T-helper 22 cell (primary cell): ENCODE measurements at regions not wholly inside any gene's neighbourhood (a gene's known extent, or its start where the extent isn't known, plus 50 kb on each side); places are given as distances from the start of the nearest gene placed in this dataset.
"Not testable (repeated sequence)": the region's sequence is repeated elsewhere in the genome, so short reads cannot be mapped to it uniquely, and the experiment has no call there.

Experiments used
- DNase-seq: peaks from one replicate; pipeline ENCODE4 v3.0.0-alpha.2; 2020; ENCODE audit warnings: low read depth

- DNase-seq = not testable (repeated sequence)
Measured at GRCh38 chr4:49154308-49155103, 168.4 kb downstream of the CWH43 start.

GRCh38 chr4:49155270-49155669 lies 169.2 kb downstream of the CWH43 start:
- DNase-seq = not testable (repeated sequence)

DNA sequence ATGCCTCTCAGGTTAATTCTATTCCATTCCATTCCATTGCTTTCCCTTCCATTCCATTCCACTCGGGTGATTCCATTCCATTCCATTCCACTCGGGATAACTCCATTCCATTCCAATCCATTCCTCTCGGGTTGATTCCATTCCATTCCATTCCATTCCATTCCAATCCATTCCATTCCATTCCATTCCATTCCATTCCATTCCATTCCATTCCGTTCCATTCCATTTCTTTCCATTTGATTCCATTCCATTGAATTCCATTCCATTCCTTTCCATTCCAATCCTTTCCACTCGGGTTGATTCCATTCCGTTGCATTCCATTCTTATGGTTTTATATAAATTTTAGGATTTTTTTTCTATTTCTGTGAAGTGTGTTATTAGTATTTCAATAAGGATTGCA lies 170.2 kb downstream of the CWH43 start:
- DNase-seq = not testable (repeated sequence)

DNA sequence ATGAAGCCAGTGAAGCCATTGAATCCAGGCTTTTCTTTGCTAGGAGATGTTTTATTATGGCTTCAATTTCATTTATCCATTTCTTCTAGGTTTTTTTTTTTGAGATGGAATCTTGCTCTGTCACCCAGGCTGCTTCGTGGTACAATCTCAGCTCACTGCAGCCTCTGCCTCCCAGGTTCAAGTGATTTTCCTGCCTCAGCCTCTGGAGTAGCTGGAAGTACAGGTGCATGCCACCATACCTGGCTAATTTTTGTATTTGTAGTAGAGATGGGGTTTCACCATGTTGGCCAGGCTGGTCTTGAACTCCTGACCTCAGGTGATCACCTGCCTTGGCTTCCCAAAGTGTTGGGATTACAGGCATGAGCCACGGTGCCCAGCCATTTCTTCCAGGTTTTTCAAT lies 171.6 kb downstream of the CWH43 start:
- DNase-seq = not testable (repeated sequence)

- DNase-seq = not testable (repeated sequence)
Measured at GRCh38 chr4:49161111-49161541, 175.1 kb downstream of the CWH43 start.

DNA sequence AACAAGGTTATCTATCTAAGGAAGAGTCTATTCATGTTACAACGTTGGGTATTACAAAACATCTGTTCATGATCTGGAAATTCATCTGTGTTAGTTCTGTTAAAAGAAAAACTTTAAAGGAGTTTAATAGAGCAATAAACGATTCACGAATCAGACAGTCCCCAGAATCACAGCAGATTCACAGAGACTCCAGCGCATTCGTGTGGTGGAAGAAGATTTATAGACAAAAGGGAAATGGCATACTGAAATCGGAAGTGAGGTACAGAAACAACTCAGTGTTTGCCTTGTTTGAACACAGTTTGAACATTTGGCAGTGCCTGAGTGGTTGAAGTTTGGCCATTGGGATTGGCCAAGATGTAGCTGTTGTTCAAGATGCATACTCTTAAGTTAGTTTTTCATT lies 178.8 kb downstream of the CWH43 start:
- DNase-seq = not testable (repeated sequence)

GRCh38 chr4:49177847-49178246 lies 191.8 kb downstream of the CWH43 start:
- DNase-seq = not testable (repeated sequence)

DNA sequence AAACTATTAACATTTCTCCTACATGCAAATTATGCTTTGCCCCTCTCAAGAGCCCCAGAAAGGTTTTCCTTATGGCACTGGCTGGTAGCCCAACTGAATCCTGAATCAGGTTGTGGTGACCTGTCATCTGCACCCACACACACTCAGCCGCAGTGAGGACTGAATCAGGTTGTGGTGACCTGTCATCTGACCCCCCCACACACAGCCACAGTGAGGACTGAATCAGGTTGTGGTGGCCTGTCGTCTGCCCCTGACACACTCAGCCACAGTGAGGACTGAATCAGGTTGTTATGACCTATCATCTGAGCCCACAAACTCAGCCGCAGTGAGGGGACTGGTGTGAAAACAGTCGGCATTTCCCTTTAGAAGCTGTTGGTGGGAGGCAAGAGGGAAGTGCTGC lies 195.0 kb downstream of the CWH43 start:
- not testable (repeated sequence) for DNase-seq

DNA sequence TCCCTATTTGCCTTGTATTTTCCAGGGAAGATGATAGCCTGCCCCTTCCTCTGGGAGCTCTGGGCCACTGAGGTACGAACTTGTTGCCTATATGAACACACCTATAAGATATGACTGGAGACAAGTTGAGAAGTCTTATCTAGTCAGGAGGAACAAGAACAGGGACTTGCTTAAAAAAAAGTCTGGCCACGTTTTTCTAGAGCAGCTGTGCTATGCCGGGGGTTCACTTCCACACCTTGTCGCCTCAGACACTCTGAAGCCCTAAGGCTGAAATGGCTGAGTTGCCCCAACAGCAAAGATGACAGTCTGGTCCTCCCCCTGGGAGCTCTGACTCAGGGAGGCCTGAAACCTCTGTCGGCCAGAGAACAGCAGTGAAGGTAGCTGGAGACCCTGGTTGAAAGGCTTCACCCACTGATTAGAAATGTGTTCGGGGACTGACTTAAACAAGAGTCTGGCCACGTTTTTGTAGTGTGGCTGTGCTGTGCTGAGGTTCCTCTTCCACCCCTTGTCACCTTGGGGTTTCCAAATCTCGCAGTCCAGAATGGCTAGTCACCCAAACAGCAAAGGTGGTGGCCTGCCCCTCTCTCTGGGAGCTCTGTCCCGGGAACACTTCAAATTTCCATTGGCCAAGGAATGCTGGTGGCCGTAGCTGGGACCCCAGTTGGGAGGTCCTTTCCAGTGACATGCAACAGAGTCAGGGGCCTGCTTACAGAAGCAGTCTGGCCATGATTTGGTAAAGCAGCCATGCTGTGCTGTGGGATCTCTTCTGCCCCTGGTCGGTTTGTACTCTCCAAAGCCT lies 225.5 kb downstream of the CWH43 start:
- DNase-seq = not testable (repeated sequence)

- DNase-seq = not testable (repeated sequence)
Measured at GRCh38 chr4:49213250-49213649, 227.2 kb downstream of the CWH43 start.

GRCh38 chr4:49213750-49214149 lies 227.7 kb downstream of the CWH43 start:
- not testable (repeated sequence) for DNase-seq

- not testable (repeated sequence) for DNase-seq
Measured at GRCh38 chr4:49214453-49215081, 228.5 kb downstream of the CWH43 start.

GRCh38 chr4:49215082-49215479 lies 229.0 kb downstream of the CWH43 start:
- not testable (repeated sequence) for DNase-seq

DNA sequence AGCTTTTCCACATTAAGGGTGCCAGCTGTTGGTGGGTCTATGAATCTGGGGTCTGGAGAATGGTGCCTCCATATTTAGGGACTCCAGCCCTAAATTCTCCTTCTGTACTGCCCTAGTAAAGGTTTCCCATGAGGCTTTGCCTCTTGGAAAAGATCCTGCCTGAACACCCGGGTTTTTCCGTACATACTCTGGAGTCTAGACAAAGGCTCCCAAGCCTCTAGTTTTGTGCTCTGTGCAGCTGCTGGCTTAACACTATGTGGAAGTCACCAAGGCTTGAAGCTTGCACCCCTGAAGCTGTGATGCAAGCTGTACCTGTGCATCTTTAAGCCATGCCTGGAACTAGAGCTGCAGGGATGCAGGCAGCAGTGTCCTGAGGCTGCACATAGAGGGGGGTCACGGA lies 230.5 kb downstream of the CWH43 start:
- DNase-seq = not testable (repeated sequence)

GRCh38 chr4:49217492-49217891 lies 231.4 kb downstream of the CWH43 start:
- DNase-seq = no peak

DNA sequence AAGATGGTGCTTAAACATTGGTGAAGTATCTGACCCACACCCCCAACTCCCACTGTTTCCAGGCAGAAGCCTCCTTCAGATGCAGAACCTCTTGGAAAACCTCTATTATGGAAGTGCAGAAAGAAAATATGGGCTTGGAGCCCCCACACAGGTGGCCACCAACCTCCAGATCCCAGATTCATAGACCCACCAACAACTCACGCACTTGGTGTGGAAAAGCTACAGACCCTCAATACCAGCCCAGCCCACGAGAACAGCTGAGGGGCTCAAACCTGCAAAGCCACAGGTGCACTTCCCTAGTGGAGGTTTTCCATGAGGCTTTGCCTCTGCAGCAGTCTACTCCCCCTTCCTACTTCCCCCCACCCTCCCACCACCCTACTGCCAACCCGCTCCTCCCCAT lies 232.0 kb downstream of the CWH43 start:
- not testable (repeated sequence) for DNase-seq

- DNase-seq = not testable (repeated sequence)
Measured at GRCh38 chr4:49218931-49219330, 232.9 kb downstream of the CWH43 start.

DNA sequence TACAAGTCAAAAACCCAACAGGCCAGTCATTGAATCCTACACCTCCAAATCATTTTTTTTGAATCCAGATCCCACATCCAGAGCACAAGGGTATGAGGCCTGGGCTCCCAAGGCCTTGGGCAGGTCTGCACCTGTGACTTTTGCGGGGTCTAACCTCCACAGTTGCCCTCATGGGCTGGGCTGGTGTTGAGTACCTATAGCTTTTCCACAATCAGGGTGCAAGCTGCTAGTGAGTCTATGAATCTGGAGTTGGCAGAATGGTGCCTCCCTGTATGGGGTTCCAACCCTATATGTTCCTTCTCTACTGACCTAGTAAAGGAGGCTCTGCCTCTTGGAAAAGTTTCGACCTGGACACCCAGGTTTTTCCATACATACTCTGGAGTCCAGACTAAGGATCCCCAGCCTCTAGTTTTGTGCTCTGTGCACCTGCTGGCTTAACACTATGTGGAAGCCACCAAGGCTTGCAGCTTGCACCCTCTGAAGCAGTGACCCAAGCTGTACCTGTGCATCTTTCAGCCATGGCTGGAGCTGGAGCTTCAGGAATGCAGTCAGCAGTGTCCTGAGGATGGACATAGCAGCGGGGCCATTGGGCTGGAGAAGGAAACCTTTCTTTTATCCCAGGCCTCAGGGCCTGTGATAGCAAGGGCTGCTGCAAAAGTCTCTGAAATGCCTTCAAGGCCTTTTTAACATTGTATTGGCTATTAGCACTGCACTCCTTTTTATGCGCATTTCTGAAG lies 233.6 kb downstream of the CWH43 start:
- not testable (repeated sequence) for DNase-seq

DNA sequence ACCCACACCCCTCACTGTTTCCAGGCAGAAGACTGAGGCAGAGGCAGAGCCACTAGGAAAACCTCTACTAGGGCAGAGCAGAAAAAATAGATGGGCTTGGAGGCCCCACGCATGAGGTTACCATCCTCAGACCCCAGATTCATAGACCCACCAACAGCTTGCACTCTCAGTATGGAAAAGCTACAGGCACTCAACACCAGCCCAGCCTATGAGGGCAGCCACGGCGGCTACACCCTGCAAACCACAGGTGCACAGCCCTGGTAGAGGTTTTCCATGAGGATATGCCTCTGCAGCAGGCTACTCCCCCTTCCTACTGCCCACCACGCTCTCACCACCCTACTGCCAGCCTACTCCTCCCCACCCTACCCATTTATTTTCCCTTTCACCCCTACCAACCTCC lies 235.1 kb downstream of the CWH43 start:
- DNase-seq = no peak

DNA sequence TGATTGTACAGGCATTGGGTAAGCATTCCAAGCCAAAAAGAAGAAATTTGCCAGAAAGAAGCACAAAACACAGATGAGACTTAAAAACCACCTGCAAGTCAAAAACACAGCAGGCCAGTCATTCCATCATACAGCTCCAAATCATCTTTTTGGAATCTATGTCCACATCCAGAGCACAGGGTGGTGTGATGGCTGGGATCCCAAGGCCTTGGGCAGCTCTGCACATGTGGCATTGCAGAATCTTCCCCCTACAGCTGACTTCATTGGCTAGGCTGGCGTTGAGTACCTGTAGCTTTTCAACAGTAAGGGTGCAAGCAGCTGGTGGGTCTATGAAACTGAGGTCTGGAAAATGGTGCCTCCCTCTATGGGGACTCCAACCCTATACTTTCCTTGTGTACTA lies 236.7 kb downstream of the CWH43 start:
- not testable (repeated sequence) for DNase-seq

DNA sequence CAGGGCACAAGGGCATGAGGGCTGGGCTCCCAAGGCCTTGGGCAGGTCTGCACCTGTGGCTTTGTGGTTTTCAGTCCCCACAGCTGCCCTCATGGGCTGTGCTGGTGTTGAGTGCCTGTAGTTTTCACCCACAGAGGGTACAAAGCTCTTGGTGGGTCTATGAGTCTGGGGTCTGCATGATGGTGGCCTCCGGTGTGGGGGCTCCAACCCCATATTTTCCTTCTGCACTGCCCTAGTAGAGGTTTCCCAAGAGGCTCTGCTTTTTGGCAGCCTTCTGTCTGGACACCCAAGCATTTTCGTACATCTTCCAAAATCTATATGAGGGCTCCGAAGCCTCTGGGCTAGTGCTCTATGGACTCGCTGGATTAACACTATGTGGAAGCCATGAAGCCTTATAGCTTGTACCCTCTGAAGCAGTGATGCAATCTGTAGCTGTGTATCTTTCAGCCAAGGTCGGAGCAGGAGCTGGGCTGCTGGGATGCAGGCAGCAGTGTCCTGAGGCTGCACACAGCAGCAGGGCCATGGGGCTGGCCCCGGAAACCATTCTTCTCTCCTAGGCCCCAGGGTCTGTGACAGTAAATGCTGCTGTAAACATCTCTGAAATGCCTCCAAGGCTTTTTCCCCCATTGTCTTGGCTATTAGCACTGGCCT lies 240.3 kb downstream of the CWH43 start:
- DNase-seq = not testable (repeated sequence)
